GM23248 (cell line): ENCODE measurements at regions not wholly inside any gene's neighbourhood (a gene's known extent, or its start where the extent isn't known, plus 50 kb on each side); places are given as distances from the start of the nearest gene placed in this dataset.

ENCODE experiments used
- DNase-seq: peaks from one replicate; pipeline ENCODE4 v3.0.0-alpha.2; 2015
- H2AFZ ChIP-seq: fragments of 200-600 bp; sonication (generic); 2 replicates; pipeline ENCODE4 v1.6.1; 2016; ENCODE audit warnings: antibody characterized with exemption
- H3F3A ChIP-seq: fragments of 200-600 bp; sonication (generic); 2 replicates; pipeline ENCODE4 v1.6.1; 2016; ENCODE audit warnings: mild to moderate bottlenecking, antibody characterized with exemption, mixed run types; ENCODE audit not compliant: insufficient read depth
- H3K27ac ChIP-seq: fragments of 200-600 bp; sonication (generic); 2 replicates; pipeline ENCODE4 v1.5.1; 2016; ENCODE audit warnings: mild to moderate bottlenecking
- H3K27me3 ChIP-seq: fragments of 200-600 bp; sonication (generic); replicated peaks from 2 replicates; pipeline ENCODE4 v1.6.1; 2016; ENCODE audit warnings: mild to moderate bottlenecking; ENCODE audit not compliant: insufficient read depth
- H3K36me3 ChIP-seq: fragments of 200-600 bp; sonication (generic); 2 replicates; pipeline ENCODE4 v1.6.1; 2016; ENCODE audit warnings: low read depth, mild to moderate bottlenecking
- H3K4me1 ChIP-seq: fragments of 200-600 bp; sonication (generic); 2 replicates; pipeline ENCODE4 v1.6.1; 2016; ENCODE audit warnings: mild to moderate bottlenecking; ENCODE audit not compliant: insufficient read depth
- H3K4me2 ChIP-seq: fragments of 200-600 bp; sonication (generic); one replicate; pipeline ENCODE4 v1.6.1; 2016; ENCODE audit warnings: mild to moderate bottlenecking; ENCODE audit not compliant: unreplicated experiment
- H3K4me3 ChIP-seq: fragments of 200-600 bp; sonication (generic); 2 replicates; pipeline ENCODE4 v1.5.1; 2016; ENCODE audit warnings: mild to moderate bottlenecking
- H3K79me2 ChIP-seq: fragments of 200-600 bp; sonication (generic); 2 replicates; pipeline ENCODE4 v1.6.1; 2016; ENCODE audit warnings: mild to moderate bottlenecking; ENCODE audit not compliant: insufficient read depth
- H3K9ac ChIP-seq: fragments of 200-600 bp; sonication (generic); 2 replicates; pipeline ENCODE4 v1.6.1; 2016; ENCODE audit warnings: mild to moderate bottlenecking
- H3K9me2 ChIP-seq: fragments of 200-600 bp; sonication (generic); 2 replicates; pipeline ENCODE4 v1.6.1; 2016; ENCODE audit warnings: mixed run types, mild to moderate bottlenecking, moderate library complexity; ENCODE audit not compliant: insufficient read depth
- H3K9me3 ChIP-seq: fragments of 200-600 bp; sonication (generic); one replicate; pipeline ENCODE4 v1.6.1; 2017; ENCODE audit warnings: low read depth
- H4K20me1 ChIP-seq: fragments of 200-600 bp; sonication (generic); 2 replicates; pipeline ENCODE4 v1.6.0; 2016; ENCODE audit not compliant: insufficient read depth
- EZH2 ChIP-seq: fragments of 200-600 bp; sonication (generic); IDR thresholded peaks from 2 replicates; pipeline ENCODE4 v1.6.1; 2018; ENCODE audit warnings: antibody characterized with exemption, mild to moderate bottlenecking; ENCODE audit not compliant: insufficient read depth, poor library complexity, severe bottlenecking
- EZH2phosphoT487 ChIP-seq: fragments of 200-600 bp; sonication (generic); IDR thresholded peaks from 2 replicates; pipeline ENCODE4 v1.6.1; 2018; ENCODE audit warnings: antibody characterized with exemption, moderate library complexity, mild to moderate bottlenecking, low read depth; ENCODE audit not compliant: insufficient read depth
- WGBS, 2 experiments: methylation state at CpG; one replicate each; pipeline ENCODE4 v1.1.6; 2015 to 2017; ENCODE audit warnings: low lambda C conversion rate in 2 of 2, low coverage in 1 of 2; ENCODE audit errors: missing lambda C conversion rate in 2 of 2; 5-methylcytosine and 5-hydroxymethylcytosine counted together
- in situ Hi-C: fragments of 300-500 bp; cut with MboI; formaldehyde crosslinking; loops from 2 replicates; pipeline ENCODE4 v1.15.0; 2020

DNA sequence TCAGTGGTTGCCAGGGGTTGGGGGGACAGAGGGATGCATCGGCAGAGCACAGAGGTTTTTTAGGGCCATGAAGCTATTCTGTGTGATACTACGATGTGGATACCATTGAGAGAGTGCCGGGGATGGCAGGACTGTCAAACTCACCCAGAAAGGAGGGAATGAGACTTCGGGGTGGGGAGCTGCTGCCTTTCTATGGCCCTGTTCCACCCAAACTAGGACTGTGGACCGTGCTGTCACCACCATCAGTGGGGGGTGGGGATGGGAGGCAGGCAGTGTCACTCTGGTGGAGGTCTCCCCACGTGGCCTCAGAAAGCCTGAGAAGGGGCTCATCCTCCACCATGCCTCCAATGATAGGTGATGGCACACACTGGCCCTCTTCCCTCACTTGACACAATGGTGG is 146.2 kb downstream of the PTPN20 start:
- H3F3A ChIP-seq: no peaks in the 10 kb centered on the region
- H3K4me1 ChIP-seq: peaks cover under 1% of the 10 kb centered on the region; the same call in 1 of the 2 replicates
- no peaks in the 10 kb centered on the region for H3K9me3 ChIP-seq
- in situ Hi-C loops: loop anchor here (10.0 kb wide), 1 partner anchor 247 kb away; the partner anchor contains the start of gene GDF10
- no peaks in the 10 kb centered on the region for H4K20me1 ChIP-seq
- H3K27ac ChIP-seq: no peak overlapping the region
- H3K4me3 ChIP-seq: no peak overlapping the region
- H2AFZ ChIP-seq: no peak overlapping the region
- DNase-seq: no peak
- H3K4me2 ChIP-seq: no peak overlapping the region
- no peaks in the 10 kb centered on the region for H3K9me2 ChIP-seq
- H3K9ac ChIP-seq: no peak overlapping the region
- H3K79me2 ChIP-seq: no peaks in the 10 kb centered on the region
- H3K27me3 ChIP-seq: peaks cover 29% of the 10 kb centered on the region
- WGBS, 2 experiments: 45 to 48% methylated on average over 6 of the region's 6 CpGs
- H3K36me3 ChIP-seq: no peaks in the 10 kb centered on the region
- TF ChIP-seq EZH2phosphoT487: no peak
- TF ChIP-seq EZH2: no peak

DNA sequence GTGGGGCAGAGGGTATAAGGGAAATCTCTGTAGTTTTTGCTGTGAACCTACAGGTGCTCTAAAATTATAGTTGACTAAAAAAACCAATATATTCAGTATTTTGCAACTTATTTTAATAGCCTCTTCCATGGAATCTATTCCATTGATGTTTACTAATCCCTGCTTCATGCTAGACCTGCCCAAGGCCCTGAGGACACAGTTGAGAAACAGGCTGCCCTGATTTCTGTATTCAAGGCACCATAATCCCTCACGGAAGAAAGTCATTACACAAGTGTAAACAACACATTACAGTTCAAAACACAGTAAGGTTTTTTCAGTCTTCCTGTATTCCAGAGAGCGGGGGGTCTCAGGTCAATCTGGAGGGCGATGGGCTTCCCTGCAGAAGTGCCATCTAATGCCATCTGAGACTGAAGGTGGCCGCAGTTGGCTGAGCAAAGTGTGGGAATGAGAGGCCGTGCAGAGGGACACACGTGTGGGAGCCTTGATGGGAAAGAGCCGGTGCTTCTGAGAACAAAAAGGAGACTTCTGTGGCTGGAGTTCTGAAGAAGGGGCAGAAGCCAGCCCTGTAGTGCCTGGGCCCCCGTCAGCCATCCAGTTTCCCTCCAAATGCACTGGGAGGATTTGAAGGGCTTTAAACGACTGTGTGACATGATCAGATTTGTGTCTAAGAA is 146.9 kb downstream of the PTPN20 start:
- H2AFZ ChIP-seq: no peak overlapping the region
- no peaks in the 10 kb centered on the region for H3F3A ChIP-seq
- no peaks in the 10 kb centered on the region for H3K79me2 ChIP-seq
- no peak overlapping the region for H3K4me3 ChIP-seq
- no peak overlapping the region for H3K9ac ChIP-seq
- 49 to 55% methylated on average over 9 of the region's 9 CpGs for WGBS, 2 experiments
- peaks cover 36% of the 10 kb centered on the region for H3K27me3 ChIP-seq
- no peak for TF ChIP-seq EZH2phosphoT487
- TF ChIP-seq EZH2: no peak
- no peaks in the 10 kb centered on the region for H3K9me3 ChIP-seq
- no peak for DNase-seq
- H3K27ac ChIP-seq: no peak overlapping the region
- no peaks in the 10 kb centered on the region for H3K9me2 ChIP-seq
- no peaks in the 10 kb centered on the region for H3K36me3 ChIP-seq
- peaks cover 4% of the 10 kb centered on the region; the same call in 1 of the 2 replicates for H3K4me1 ChIP-seq
- no peak overlapping the region for H3K4me2 ChIP-seq
- H4K20me1 ChIP-seq: no peaks in the 10 kb centered on the region
- in situ Hi-C loops: loop anchor here (10.0 kb wide), 1 partner anchor 247 kb away; the partner anchor contains the start of gene GDF10

DNA sequence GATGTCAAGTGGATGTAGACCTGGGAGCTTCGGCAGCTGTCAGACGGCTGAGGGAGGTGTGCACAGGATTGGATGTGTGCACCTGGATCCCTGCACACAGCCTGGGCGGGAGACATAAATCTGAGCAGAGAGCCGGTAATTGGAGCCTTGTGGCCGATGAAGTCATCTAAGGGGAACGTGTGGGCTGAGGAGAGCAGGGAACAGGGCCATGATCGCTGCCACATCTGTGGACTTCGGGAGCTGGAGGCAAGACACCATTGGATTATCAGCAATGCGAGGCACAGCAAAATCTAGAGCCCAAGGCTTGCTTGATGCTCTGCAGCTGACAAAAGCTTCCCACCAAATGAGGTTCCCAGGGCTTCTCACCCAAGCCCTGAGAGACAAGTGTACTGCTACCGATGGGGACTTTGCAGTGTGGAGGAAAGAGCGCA is 147.7 kb downstream of the PTPN20 start:
- peaks cover 4% of the 10 kb centered on the region; the same call in 1 of the 2 replicates for H3K4me1 ChIP-seq
- no peaks in the 10 kb centered on the region for H3F3A ChIP-seq
- no peaks in the 10 kb centered on the region for H3K79me2 ChIP-seq
- H3K9me2 ChIP-seq: no peaks in the 10 kb centered on the region
- H3K4me2 ChIP-seq: no peak overlapping the region
- WGBS, 2 experiments: 28 to 36% methylated on average over 11 of the region's 11 CpGs
- peak; percentile 59 for DNase-seq
- H3K4me3 ChIP-seq: no peak overlapping the region
- peaks cover 44% of the 10 kb centered on the region for H3K27me3 ChIP-seq
- H3K27ac ChIP-seq: no peak overlapping the region
- H4K20me1 ChIP-seq: no peaks in the 10 kb centered on the region
- TF ChIP-seq EZH2 (no peak), EZH2phosphoT487 (no peak)
- in situ Hi-C loops: loop anchor here (10.0 kb wide), 1 partner anchor 246 kb away; the partner anchor contains the start of gene GDF10
- H3K9ac ChIP-seq: no peak overlapping the region
- H3K9me3 ChIP-seq: no peaks in the 10 kb centered on the region
- H2AFZ ChIP-seq: no peak overlapping the region
- no peaks in the 10 kb centered on the region for H3K36me3 ChIP-seq

DNA sequence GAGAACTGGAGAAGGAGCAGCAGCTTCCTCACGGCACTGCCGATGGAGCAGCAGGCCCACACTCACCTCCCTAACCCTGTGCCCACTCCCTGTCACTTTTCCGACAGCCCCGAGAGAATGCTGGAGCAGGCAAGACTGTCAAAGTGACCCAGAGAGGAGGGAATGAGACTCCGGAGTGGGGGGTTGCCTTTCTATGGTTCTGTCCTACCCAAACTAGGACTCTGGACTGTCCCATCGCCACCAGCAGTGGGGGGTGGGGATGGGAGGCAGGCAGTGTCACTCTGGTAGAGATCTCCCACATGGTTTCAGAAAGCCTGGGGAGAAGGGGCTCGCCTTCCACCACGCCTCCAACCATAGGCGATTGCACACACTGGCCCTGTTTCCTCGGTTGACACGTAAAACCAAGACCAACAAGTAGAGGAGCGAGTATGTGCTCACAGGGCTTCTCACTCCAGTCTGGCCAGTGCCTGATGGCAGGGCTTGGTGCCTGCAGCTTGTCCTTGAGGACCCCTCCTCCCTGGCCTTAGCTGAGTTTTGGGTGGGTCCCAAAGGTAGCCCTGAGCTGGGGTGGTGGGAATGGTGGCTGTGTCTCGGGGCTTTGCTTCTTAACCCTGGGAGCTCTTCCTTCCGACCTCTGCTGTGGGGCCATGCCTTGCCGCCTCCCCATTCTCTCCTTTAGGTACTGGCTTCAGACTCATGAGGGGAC is 148.5 kb downstream of the PTPN20 start:
- Histone ChIP-seq H3K27me3 (peaks cover 47% of the 10 kb centered on the region), H3K4me1 (peaks cover 4% of the 10 kb centered on the region; the same call in 1 of the 2 replicates), H3K4me3 (no peak overlapping the region), H3K79me2 (no peaks in the 10 kb centered on the region), H3K9me3 (no peaks in the 10 kb centered on the region), H3K36me3 (no peaks in the 10 kb centered on the region), H2AFZ (no peak overlapping the region), H3K27ac (no peak overlapping the region), H4K20me1 (no peaks in the 10 kb centered on the region), H3K4me2 (no peak overlapping the region), H3F3A (no peaks in the 10 kb centered on the region), H3K9me2 (no peaks in the 10 kb centered on the region), H3K9ac (no peak overlapping the region)
- no peak for TF ChIP-seq EZH2phosphoT487
- no peak for TF ChIP-seq EZH2
- no peak for DNase-seq
- in situ Hi-C loops: loop anchor here (10.0 kb wide), 1 partner anchor 245 kb away; the partner anchor contains the start of gene GDF10
- 72 to 73% methylated on average over 15 of the region's 15 CpGs for WGBS, 2 experiments
